ENCODE measurements at regions not wholly inside any gene's neighbourhood (a gene's known extent, or its start where the extent isn't known, plus 50 kb on each side); places are given as distances from the start of the nearest gene placed in this dataset.

- WGBS, 4 donors, result 38 to 52% (median 41%) methylated on average over 5 of the region's 5 CpGs
- Histone ChIP-seq H3K9me3 (replicated peaks in 1 of 3) (no peaks in the 10 kb centered on the region), H3K27me3 (no peaks in the 10 kb centered on the region), H3K27ac (no peak overlapping the region), H3K4me1 (replicated peaks in 1 of 2) (no peaks in the 10 kb centered on the region), H3K36me3 (replicated peaks in 1 of 2) (no peaks in the 10 kb centered on the region), H3K4me3 (no peak overlapping the region)
- TF ChIP-seq, protein P1, sequence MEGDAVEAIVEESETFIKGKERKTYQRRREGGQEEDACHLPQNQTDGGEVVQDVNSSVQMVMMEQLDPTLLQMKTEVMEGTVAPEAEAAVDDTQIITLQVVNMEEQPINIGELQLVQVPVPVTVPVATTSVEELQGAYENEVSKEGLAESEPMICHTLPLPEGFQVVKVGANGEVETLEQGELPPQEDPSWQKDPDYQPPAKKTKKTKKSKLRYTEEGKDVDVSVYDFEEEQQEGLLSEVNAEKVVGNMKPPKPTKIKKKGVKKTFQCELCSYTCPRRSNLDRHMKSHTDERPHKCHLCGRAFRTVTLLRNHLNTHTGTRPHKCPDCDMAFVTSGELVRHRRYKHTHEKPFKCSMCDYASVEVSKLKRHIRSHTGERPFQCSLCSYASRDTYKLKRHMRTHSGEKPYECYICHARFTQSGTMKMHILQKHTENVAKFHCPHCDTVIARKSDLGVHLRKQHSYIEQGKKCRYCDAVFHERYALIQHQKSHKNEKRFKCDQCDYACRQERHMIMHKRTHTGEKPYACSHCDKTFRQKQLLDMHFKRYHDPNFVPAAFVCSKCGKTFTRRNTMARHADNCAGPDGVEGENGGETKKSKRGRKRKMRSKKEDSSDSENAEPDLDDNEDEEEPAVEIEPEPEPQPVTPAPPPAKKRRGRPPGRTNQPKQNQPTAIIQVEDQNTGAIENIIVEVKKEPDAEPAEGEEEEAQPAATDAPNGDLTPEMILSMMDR (IDR thresholded peaks at IDR 0.05), result no peak
- no peak for TF ChIP-seq POLR2A (IDR thresholded peaks at IDR 0.05)
- DNase-seq, result no peak
- intact Hi-C loops (cut with DNase I), result no loop called here
Measured at GRCh38 chr14:21729703-21730233, 56.1 kb upstream of the OR4E1 start.

DNA sequence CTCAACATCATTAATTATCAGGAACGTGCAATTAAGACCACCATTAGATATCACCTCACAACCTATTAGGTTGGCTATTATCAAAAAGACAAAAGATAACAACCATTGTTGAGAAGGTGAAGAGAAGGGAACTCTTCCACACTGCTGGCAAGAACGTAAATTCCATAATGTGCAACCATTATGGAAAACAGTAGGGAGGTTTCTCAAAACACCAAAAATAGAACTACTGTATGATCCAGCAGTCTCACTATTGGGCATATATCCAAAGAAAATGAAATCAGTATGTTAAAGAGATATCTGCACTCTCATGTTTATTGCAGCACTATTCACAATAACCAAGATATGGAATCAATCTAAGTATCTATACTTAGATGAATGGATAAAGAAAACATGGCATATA is 51.6 kb upstream of the OR4E1 start:
- TF ChIP-seq POLR2A (IDR thresholded peaks at IDR 0.05), result no peak
- TF ChIP-seq, protein P1 (IDR thresholded peaks at IDR 0.05), result no peak
- H3K9me3 ChIP-seq (replicated peaks in 1 of 3), result no peaks in the 10 kb centered on the region
- no peak overlapping the region for H3K27ac ChIP-seq
- no peaks in the 10 kb centered on the region for H3K27me3 ChIP-seq
- no peak for DNase-seq
- intact Hi-C loops (cut with DNase I), result no loop called here
- H3K4me3 ChIP-seq, result no peak overlapping the region
- WGBS, 4 donors, result 38 to 65% (median 55%) methylated on average over 2 of the region's 2 CpGs
- no peaks in the 10 kb centered on the region for H3K4me1 ChIP-seq (replicated peaks in 1 of 2)
- no peaks in the 10 kb centered on the region for H3K36me3 ChIP-seq (replicated peaks in 1 of 2)

GRCh38 chr14:21724090-21724973 is 50.7 kb upstream of the OR4E1 start:
- WGBS, 4 donors, result 68 to 80% (median 71%) methylated on average over 8 of the region's 8 CpGs
- Histone ChIP-seq H3K9me3 (replicated peaks in 1 of 3) (no peaks in the 10 kb centered on the region), H3K36me3 (replicated peaks in 1 of 2) (no peaks in the 10 kb centered on the region), H3K4me3 (no peak overlapping the region), H3K27me3 (no peaks in the 10 kb centered on the region), H3K27ac (no peak overlapping the region), H3K4me1 (replicated peaks in 1 of 2) (no peaks in the 10 kb centered on the region)
- intact Hi-C loops (cut with DNase I), result no loop called here
- no peak for DNase-seq
- TF ChIP-seq, protein P1 (IDR thresholded peaks at IDR 0.05), result no peak
- no peak for TF ChIP-seq POLR2A (IDR thresholded peaks at IDR 0.05)

- Histone ChIP-seq H3K4me3 (no peak overlapping the region), H3K27ac (no peak overlapping the region), H3K27me3 (no peaks in the 10 kb centered on the region), H3K36me3 (replicated peaks in 1 of 2) (no peaks in the 10 kb centered on the region), H3K9me3 (replicated peaks in 1 of 3) (no peaks in the 10 kb centered on the region), H3K4me1 (replicated peaks in 1 of 2) (no peaks in the 10 kb centered on the region)
- TF ChIP-seq, protein P1 (IDR thresholded peaks at IDR 0.05), result no peak
- intact Hi-C loops (cut with DNase I), result no loop called here
- 34 to 53% (median 46%) methylated on average over 10 to 14 of the region's 14 CpGs for WGBS, 4 donors
- DNase-seq, result no peak
Measured at GRCh38 chr14:21723431-21724045, 49.9 kb upstream of the OR4E1 start.

All from adrenal gland (tissue), 9 donors.